ENCODE measurements at regions not wholly inside any gene's neighbourhood (a gene's known extent, or its start where the extent isn't known, plus 50 kb on each side); places are given as distances from the start of the nearest gene placed in this dataset.
A peak's percentile ranks its signal among the peaks of the same experiment; 100 is the strongest.

DNA sequence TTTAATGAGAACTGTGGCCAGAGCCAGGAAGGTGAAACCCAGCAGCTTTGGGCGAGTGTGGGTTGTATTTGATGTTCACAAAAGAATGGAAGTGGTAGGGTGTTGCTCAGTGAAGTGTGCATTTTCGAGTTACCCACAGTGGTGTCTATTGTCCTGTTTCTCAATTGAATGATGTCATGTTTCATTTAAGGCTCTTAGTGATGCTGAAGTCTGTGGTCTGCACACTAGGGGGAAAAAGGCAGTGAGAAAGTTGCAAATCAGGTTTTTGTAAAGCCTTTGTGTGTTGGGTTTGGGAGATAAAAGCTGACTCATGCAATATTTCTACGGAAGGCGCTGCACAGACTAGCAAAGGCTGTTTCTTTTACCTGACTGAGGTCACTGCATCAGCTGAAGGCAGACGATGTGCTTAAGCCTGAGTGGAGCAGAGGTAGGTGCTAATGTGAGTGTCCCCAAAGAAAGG lies 121.1 kb downstream of the PLEKHG1 start:
- peak; percentile 26 for FAIRE-seq
- Histone ChIP-seq H3K79me2 (ENCODE audit: insufficient read depth, low read length) (peaks cover 14% of the 10 kb centered on the region), H3K4me2 (ENCODE audit: low read length) (peak overlapping the region; percentile 74), H3K27me3 (ENCODE audit: insufficient read depth, low read length) (no peaks in the 10 kb centered on the region), H3K9ac (ENCODE audit: low read length) (peak overlapping the region; percentile 73), H3K4me3 (ENCODE audit: insufficient read depth, low read depth, low read length) (peak overlapping the region; percentile 39), H3K4me1 (ENCODE audit: insufficient read depth, low read length) (peaks cover 17% of the 10 kb centered on the region), H3K36me3 (ENCODE audit: insufficient read depth, low read length) (no peaks in the 10 kb centered on the region), H3K27ac (ENCODE audit: low read depth, low read length) (peak overlapping the region; percentile 72), H3K9me3 (ENCODE audit: insufficient read depth, low read depth, low read length) (no peaks in the 10 kb centered on the region), H4K20me1 (ENCODE audit: insufficient read depth, low read length) (no peaks in the 10 kb centered on the region), H2AFZ (ENCODE audit: low read depth, low read length) (no peak overlapping the region)
- Mint-ChIP-seq H3K27ac (ENCODE audit: unreplicated experiment) (peak overlapping the region; percentile 71), H3K4me3 (ENCODE audit: unreplicated experiment) (peak overlapping the region; percentile 37), H3K27me3 (ENCODE audit: low read depth, unreplicated experiment) (no peaks in the 10 kb centered on the region), H3K36me3 (ENCODE audit: low read depth, unreplicated experiment) (no peaks in the 10 kb centered on the region), H3K9me3 (ENCODE audit: unreplicated experiment) (no peaks in the 10 kb centered on the region), H3K4me1 (ENCODE audit: low read depth, unreplicated experiment) (peaks cover 29% of the 10 kb centered on the region)
- DNase-seq (ENCODE audit: low read depth), result peak; percentile 94
- no peak for TF ChIP-seq EZH2 (IDR thresholded peaks at IDR 0.05; ENCODE audit: insufficient read depth, low read length)
- TF ChIP-seq, protein P1, sequence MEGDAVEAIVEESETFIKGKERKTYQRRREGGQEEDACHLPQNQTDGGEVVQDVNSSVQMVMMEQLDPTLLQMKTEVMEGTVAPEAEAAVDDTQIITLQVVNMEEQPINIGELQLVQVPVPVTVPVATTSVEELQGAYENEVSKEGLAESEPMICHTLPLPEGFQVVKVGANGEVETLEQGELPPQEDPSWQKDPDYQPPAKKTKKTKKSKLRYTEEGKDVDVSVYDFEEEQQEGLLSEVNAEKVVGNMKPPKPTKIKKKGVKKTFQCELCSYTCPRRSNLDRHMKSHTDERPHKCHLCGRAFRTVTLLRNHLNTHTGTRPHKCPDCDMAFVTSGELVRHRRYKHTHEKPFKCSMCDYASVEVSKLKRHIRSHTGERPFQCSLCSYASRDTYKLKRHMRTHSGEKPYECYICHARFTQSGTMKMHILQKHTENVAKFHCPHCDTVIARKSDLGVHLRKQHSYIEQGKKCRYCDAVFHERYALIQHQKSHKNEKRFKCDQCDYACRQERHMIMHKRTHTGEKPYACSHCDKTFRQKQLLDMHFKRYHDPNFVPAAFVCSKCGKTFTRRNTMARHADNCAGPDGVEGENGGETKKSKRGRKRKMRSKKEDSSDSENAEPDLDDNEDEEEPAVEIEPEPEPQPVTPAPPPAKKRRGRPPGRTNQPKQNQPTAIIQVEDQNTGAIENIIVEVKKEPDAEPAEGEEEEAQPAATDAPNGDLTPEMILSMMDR (IDR thresholded peaks at IDR 0.05; ENCODE audit: insufficient read depth, low read depth, low read length), result no peak

DNA sequence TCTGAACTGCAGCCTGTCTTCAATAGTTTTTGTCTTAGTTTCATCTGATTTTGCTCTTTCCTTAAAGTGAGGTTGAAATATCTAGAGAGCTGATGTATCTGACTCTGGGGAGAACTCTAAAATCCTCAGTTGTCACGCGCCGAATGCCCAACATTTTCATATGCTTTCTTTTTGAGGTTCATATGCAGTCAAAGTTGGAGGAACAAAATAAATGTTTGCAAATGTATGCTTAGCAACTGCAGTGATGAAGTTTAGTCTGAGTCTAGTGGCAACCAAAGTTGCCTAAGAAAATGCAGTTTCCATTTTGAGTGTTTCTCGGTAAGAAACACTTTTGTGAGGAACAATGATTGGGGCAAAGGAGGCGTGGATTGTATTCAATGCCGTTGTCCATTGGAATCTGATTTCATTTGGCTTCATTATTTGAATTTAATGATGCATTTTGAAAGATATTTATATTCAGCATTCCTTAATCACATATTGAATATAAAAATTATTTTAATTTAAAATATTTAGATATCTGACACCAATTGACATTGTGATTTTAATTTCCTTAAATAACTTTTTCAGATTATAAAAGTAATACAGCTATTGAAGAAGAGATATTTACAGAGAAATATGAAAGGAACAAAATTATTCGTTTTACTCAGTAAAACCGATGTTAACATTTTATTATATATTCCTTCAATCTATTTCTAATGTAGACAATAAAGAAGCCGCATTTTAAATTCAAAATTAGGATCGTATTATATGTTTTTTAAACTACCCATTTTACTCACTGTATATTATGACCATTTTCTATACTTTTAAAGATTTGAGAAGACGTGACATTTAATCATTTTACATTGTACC lies 122.0 kb downstream of the PLEKHG1 start:
- peak overlapping the region; percentile 74 for H3K4me2 ChIP-seq (ENCODE audit: low read length)
- peak overlapping the region; percentile 17 for H3K4me3 Mint-ChIP-seq (ENCODE audit: unreplicated experiment)
- TF ChIP-seq, protein P1 (IDR thresholded peaks at IDR 0.05; ENCODE audit: insufficient read depth, low read depth, low read length), result no peak
- TF ChIP-seq EZH2 (IDR thresholded peaks at IDR 0.05; ENCODE audit: insufficient read depth, low read length), result no peak

More for the DNA sequence above, 122.0 kb downstream of the PLEKHG1 start:
- Histone ChIP-seq H3K27ac (ENCODE audit: low read depth, low read length) (peak overlapping the region; percentile 55), H4K20me1 (ENCODE audit: insufficient read depth, low read length) (no peaks in the 10 kb centered on the region), H3K27me3 (ENCODE audit: insufficient read depth, low read length) (no peaks in the 10 kb centered on the region), H3K79me2 (ENCODE audit: insufficient read depth, low read length) (peaks cover 17% of the 10 kb centered on the region), H3K36me3 (ENCODE audit: insufficient read depth, low read length) (no peaks in the 10 kb centered on the region), H3K4me1 (ENCODE audit: insufficient read depth, low read length) (peaks cover 17% of the 10 kb centered on the region), H3K9me3 (ENCODE audit: insufficient read depth, low read depth, low read length) (no peaks in the 10 kb centered on the region), H2AFZ (ENCODE audit: low read depth, low read length) (peak overlapping the region; percentile 1), H3K9ac (ENCODE audit: low read length) (peak overlapping the region; percentile 73), H3K4me3 (ENCODE audit: insufficient read depth, low read depth, low read length) (peak overlapping the region; percentile 39)
- Mint-ChIP-seq H3K27ac (ENCODE audit: unreplicated experiment) (peak overlapping the region; percentile 71), H3K9me3 (ENCODE audit: unreplicated experiment) (no peaks in the 10 kb centered on the region), H3K27me3 (ENCODE audit: low read depth, unreplicated experiment) (no peaks in the 10 kb centered on the region), H3K36me3 (ENCODE audit: low read depth, unreplicated experiment) (no peaks in the 10 kb centered on the region), H3K4me1 (ENCODE audit: low read depth, unreplicated experiment) (peaks cover 29% of the 10 kb centered on the region)
- no peak for DNase-seq (ENCODE audit: low read depth)
- FAIRE-seq, result no peak
